ENCODE measurements at regions not wholly inside any gene's neighbourhood (a gene's known extent, or its start where the extent isn't known, plus 50 kb on each side); places are given as distances from the start of the nearest gene placed in this dataset.

GRCh38 chr9:27924502-27924901, 351.2 kb upstream of the C9orf72 start (continued):
- TF ChIP-seq ZSCAN16 (tag by site-specific recombination; IDR thresholded peaks at IDR 0.05), result no peak

- Histone ChIP-seq H3K4me3 (ENCODE audit: low read depth, low read length) (no peak overlapping the region), H3K4me1 (ENCODE audit: control insufficient read depth, insufficient read depth, low read length) (no peaks in the 10 kb centered on the region), H3K9me3 (ENCODE audit: control insufficient read depth, insufficient read depth, low read depth, low read length) (no peaks in the 10 kb centered on the region), H3K36me3 (ENCODE audit: control insufficient read depth in 2 of 2, insufficient read depth in 1 of 2, low read length in 2 of 2) (no peaks in the 10 kb centered on the region), H3K27ac (ENCODE audit: extremely low read depth, low read depth, low read length) (no peak overlapping the region)
- no peak for TF ChIP-seq MEIS1 (CRISPR knock-in tag; IDR thresholded peaks at IDR 0.05; ENCODE audit: borderline replicate concordance)
- no peak for TF ChIP-seq ZNF133 (tag by site-specific recombination; IDR thresholded peaks at IDR 0.05)
- TF ChIP-seq KLF16 (tag by site-specific recombination; IDR thresholded peaks at IDR 0.05), result no peak
- no peak for TF ChIP-seq ZBTB20 (tag by site-specific recombination; IDR thresholded peaks at IDR 0.05)
- no peak for TF ChIP-seq ZNF600 (tag by site-specific recombination; IDR thresholded peaks at IDR 0.05)
- TF ChIP-seq HOXC10 (CRISPR knock-in tag; IDR thresholded peaks at IDR 0.05), result no peak
- TF ChIP-seq ZNF530 (tag by site-specific recombination; IDR thresholded peaks at IDR 0.05; ENCODE audit: low read depth), result no peak
- no peak for TF ChIP-seq KLF17 (tag by site-specific recombination; IDR thresholded peaks at IDR 0.05)
- no peak for TF ChIP-seq ZNF664 (tag by site-specific recombination; IDR thresholded peaks at IDR 0.05)
- no peak for TF ChIP-seq ZNF394 (tag by site-specific recombination; IDR thresholded peaks at IDR 0.05; ENCODE audit: borderline replicate concordance)
- no peak for TF ChIP-seq ZNF223 (tag by site-specific recombination; IDR thresholded peaks at IDR 0.05)
- POLR2A ChIA-PET, result no interaction called here
- CTCF ChIA-PET, result interaction anchor here (1.2 kb wide), 1 partner anchor 37 kb away, joined by 3 read pairs; no protein-coding TSS in a partner anchor
These were observed 352.5 kb upstream of the C9orf72 start for GRCh38 chr9:27925815-27926214.

- Histone ChIP-seq H3K27ac (ENCODE audit: extremely low read depth, low read depth, low read length) (no peak overlapping the region), H3K4me3 (ENCODE audit: low read depth, low read length) (no peak overlapping the region), H3K9me3 (ENCODE audit: control insufficient read depth, insufficient read depth, low read depth, low read length) (no peaks in the 10 kb centered on the region), H3K36me3 (ENCODE audit: control insufficient read depth in 2 of 2, insufficient read depth in 1 of 2, low read length in 2 of 2) (no peaks in the 10 kb centered on the region), H3K4me1 (ENCODE audit: control insufficient read depth, insufficient read depth, low read length) (no peaks in the 10 kb centered on the region)
- POLR2A ChIA-PET, result no interaction called here
- CTCF ChIA-PET, result interaction anchor here (0.6 kb wide), 2 partner anchors 110 to 497 kb away, joined by 3 to 5 read pairs; no protein-coding TSS in a partner anchor
- TF ChIP-seq ZNF398 (tag by site-specific recombination; IDR thresholded peaks at IDR 0.05), result no peak
- no peak for TF ChIP-seq SCRT2 (tag by site-specific recombination; IDR thresholded peaks at IDR 0.05)
- TF ChIP-seq ZBTB6 (tag by site-specific recombination; IDR thresholded peaks at IDR 0.05), result no peak
- no peak for TF ChIP-seq KLF17 (tag by site-specific recombination; IDR thresholded peaks at IDR 0.05)
- no peak for TF ChIP-seq BCL11A (tag by site-specific recombination; IDR thresholded peaks at IDR 0.05; ENCODE audit: low read depth)
- TF ChIP-seq SETDB1 (IDR thresholded peaks at IDR 0.05; ENCODE audit: insufficient read length, low read length), result no peak
- TF ChIP-seq ZNF114 (tag by site-specific recombination; IDR thresholded peaks at IDR 0.05), result no peak
- no peak for TF ChIP-seq ZNF148 (tag by site-specific recombination; IDR thresholded peaks at IDR 0.05; ENCODE audit: borderline replicate concordance)
- no peak for TF ChIP-seq ZNF830 (tag by site-specific recombination; IDR thresholded peaks at IDR 0.05; ENCODE audit: low read depth)
- TF ChIP-seq ZNF626 (tag by site-specific recombination; IDR thresholded peaks at IDR 0.05), result no peak
- TF ChIP-seq ZBTB21 (tag by site-specific recombination; IDR thresholded peaks at IDR 0.05), result no peak
These were observed 356.6 kb upstream of the C9orf72 start for GRCh38 chr9:27929841-27930240.

Data from HEK293 (cell line).